ENCODE measurements at regions not wholly inside any gene's neighbourhood (a gene's known extent, or its start where the extent isn't known, plus 50 kb on each side); places are given as distances from the start of the nearest gene placed in this dataset.

GRCh38 chr3:76872999-76873398, 166.9 kb upstream of the ROBO2 start:
- no peak for TF ChIP-seq RAD21 (IDR thresholded peaks at IDR 0.05; ENCODE audit: low read depth)
- TF ChIP-seq EP300 (IDR thresholded peaks at IDR 0.05; ENCODE audit: borderline replicate concordance): no peak
- no peak for TF ChIP-seq TCF12 (IDR thresholded peaks at IDR 0.05; ENCODE audit: low read depth)

- TF ChIP-seq FOXM1 (IDR thresholded peaks at IDR 0.05; ENCODE audit: borderline replicate concordance, low read depth) (no peak), REST (IDR thresholded peaks at IDR 0.05; ENCODE audit: low read depth) (no peak), TCF12 (IDR thresholded peaks at IDR 0.05; ENCODE audit: low read depth) (no peak), EGR1 (IDR thresholded peaks at IDR 0.05) (no peak), CREB1 (IDR thresholded peaks at IDR 0.05; ENCODE audit: low read depth) (no peak), NFIC (IDR thresholded peaks at IDR 0.05) (no peak), EP300 (IDR thresholded peaks at IDR 0.05; ENCODE audit: borderline replicate concordance) (no peak), TEAD4 (IDR thresholded peaks at IDR 0.05) (no peak), ZBTB7A (IDR thresholded peaks at IDR 0.05; ENCODE audit: low read depth) (no peak), MAX (IDR thresholded peaks at IDR 0.05) (no peak)
- TF ChIP-seq, protein P1, sequence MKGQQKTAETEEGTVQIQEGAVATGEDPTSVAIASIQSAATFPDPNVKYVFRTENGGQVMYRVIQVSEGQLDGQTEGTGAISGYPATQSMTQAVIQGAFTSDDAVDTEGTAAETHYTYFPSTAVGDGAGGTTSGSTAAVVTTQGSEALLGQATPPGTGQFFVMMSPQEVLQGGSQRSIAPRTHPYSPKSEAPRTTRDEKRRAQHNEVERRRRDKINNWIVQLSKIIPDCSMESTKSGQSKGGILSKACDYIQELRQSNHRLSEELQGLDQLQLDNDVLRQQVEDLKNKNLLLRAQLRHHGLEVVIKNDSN (IDR thresholded peaks at IDR 0.05): no peak
Measured at GRCh38 chr3:76873532-76874242, 166.2 kb upstream of the ROBO2 start.

- TF ChIP-seq REST (IDR thresholded peaks at IDR 0.05; ENCODE audit: low read depth) (no peak), YY1 (IDR thresholded peaks at IDR 0.05; ENCODE audit: low read depth) (no peak), MAX (IDR thresholded peaks at IDR 0.05) (no peak), EP300 (IDR thresholded peaks at IDR 0.05; ENCODE audit: borderline replicate concordance) (no peak), RAD21 (IDR thresholded peaks at IDR 0.05; ENCODE audit: low read depth) (no peak), TCF12 (IDR thresholded peaks at IDR 0.05; ENCODE audit: low read depth) (no peak), FOXM1 (IDR thresholded peaks at IDR 0.05; ENCODE audit: borderline replicate concordance, low read depth) (no peak)
- TF ChIP-seq, protein P1 (IDR thresholded peaks at IDR 0.05): no peak
Measured at GRCh38 chr3:76879959-76880358, 159.9 kb upstream of the ROBO2 start.

DNA sequence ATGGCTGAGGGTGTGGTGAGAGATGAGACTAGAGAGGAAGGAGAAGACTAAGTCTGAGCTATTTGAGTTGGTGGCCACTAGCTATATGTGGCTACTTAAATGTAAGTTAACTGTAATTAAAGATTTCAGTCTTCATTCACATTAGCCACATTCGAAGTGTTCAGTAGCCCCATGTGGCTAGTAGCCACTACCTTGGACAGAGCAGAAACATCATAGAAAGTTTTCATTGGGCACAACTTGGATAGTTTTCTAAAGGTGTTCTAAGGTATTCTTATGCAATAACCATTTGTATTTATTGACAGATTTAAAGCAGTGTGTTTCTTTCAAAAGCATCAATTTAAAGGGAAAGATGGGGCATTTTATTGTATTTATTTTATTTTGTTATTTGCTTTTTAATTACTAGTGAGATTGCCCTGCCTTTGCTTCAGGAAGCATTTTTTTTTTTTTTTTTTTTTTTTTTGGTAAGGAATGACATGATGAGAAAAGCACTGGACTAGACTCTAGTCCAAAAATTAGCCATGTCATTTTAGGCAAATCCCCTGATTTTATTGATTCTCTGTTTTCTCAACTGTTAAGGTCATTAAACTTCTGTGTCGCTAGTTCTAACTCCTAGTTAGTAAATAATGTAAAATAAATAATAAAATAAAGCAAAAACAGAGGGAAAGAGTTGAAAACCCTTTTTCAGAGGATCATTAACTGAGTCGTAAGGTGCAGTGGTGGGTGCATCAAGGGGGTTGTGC, 153.0 kb upstream of the ROBO2 start:
- TF ChIP-seq EP300 (IDR thresholded peaks at IDR 0.05; ENCODE audit: borderline replicate concordance): no peak
- no peak for TF ChIP-seq FOXM1 (IDR thresholded peaks at IDR 0.05; ENCODE audit: borderline replicate concordance, low read depth)
- no peak for TF ChIP-seq TEAD4 (IDR thresholded peaks at IDR 0.05)
- no peak for TF ChIP-seq TAF1 (IDR thresholded peaks at IDR 0.05; ENCODE audit: low read depth)
- peak; percentile 50; the same call in 1 of the 2 replicates for TF ChIP-seq REST (IDR thresholded peaks at IDR 0.05; ENCODE audit: low read depth)
- no peak for TF ChIP-seq RAD21 (IDR thresholded peaks at IDR 0.05; ENCODE audit: low read depth)
- no peak for TF ChIP-seq EGR1 (IDR thresholded peaks at IDR 0.05)
